HFF-Myc (cell line): ENCODE measurements at regions not wholly inside any gene's neighbourhood (a gene's known extent, or its start where the extent isn't known, plus 50 kb on each side); places are given as distances from the start of the nearest gene placed in this dataset.

Experiments used
- DNase-seq: peaks from one replicate; pipeline ENCODE4 v3.0.0-alpha.2; 2011; ENCODE audit warnings: low read depth; ENCODE audit errors: extremely low read depth
- H3K4me3 ChIP-seq: replicated peaks from 2 replicates; pipeline ENCODE4 v1.5.1; 2011; ENCODE audit warnings: low read depth, mild to moderate bottlenecking, control low read depth, low read length
- CTCF ChIP-seq: IDR thresholded peaks from 2 replicates; pipeline ENCODE4 v1.5.1; 2012; ENCODE audit warnings: mild to moderate bottlenecking, low read depth, low read length, control low read depth; ENCODE audit errors: missing control alignments

GRCh38 chr11:106470230-106470629 lies 392.8 kb downstream of the AASDHPPT start:
- no peak overlapping the region for H3K4me3 ChIP-seq
- DNase-seq, result no peak
- no peak for TF ChIP-seq CTCF

DNA sequence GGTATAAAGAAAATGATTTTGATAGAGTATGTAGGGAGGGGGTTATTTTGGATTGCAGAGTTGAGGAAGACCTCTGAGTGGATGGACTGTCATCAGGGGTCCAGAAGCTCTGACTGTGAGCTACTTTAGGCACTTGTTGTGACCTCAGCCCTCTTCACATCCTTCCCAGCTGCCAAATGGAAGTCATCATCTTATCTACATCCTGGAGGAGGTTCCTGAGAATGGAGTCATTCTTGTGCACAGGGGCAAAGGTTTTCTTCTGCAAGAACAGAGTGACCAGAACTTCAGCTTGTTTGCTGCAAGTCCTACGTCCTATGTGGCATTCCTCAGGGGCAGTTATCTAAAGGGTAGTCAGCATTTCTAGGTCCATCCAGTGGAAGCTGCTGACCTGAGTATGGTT lies 393.8 kb downstream of the AASDHPPT start:
- no peak for TF ChIP-seq CTCF
- no peak for DNase-seq

DNA sequence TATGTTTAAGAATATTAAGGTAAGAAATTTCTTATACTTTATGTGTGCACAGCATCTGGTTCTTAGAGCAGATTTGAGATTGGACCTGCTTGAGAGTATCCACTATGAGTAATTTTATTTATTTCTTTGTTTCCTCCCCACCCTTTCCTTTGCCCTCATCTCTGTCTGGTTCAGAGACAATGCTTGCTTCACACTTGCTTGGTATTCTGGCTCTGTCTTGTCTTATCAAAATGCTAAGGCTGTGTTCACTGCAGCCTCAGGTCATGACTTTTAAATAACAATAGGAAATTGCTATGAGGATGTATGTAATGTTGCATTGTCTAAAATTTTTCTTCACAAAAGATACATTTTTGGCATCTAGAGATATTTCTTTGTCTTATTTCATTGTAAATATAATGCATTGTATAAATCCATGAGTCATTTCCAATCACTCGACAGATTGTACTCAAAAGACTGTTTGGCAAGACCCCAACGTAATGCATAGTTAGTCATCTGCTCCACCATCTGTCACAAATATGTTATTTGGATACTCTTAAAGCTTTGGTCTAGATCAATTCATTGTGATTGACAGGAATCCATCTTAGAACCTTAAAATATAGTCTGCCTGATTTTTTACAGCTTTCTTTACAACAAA lies 395.7 kb downstream of the AASDHPPT start:
- TF ChIP-seq CTCF, result no peak
- DNase-seq, result no peak
- H3K4me3 ChIP-seq, result no peak overlapping the region

More for the DNA sequence above, 393.8 kb downstream of the AASDHPPT start:
- no peak overlapping the region for H3K4me3 ChIP-seq

DNA sequence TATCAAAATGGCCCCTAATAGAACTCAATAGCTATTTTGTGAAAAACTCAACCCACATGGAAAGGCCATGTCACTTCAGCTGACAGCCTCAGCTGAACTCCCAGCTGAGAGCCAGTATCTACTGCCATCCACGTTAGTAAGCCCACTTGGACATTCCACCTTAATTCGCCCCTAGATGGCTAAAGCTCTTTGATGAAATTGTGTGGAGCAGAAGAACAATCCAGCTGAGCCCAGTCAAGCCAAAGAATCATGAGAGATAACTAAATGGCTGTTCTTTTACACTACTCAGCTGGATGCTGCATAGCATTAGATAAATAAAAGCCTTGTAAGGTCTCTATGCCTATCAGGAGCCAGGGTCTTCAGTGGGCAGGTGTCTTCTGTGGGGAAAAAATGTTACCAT lies 396.8 kb downstream of the AASDHPPT start:
- no peak overlapping the region for H3K4me3 ChIP-seq
- TF ChIP-seq CTCF, result no peak
- DNase-seq, result no peak

DNA sequence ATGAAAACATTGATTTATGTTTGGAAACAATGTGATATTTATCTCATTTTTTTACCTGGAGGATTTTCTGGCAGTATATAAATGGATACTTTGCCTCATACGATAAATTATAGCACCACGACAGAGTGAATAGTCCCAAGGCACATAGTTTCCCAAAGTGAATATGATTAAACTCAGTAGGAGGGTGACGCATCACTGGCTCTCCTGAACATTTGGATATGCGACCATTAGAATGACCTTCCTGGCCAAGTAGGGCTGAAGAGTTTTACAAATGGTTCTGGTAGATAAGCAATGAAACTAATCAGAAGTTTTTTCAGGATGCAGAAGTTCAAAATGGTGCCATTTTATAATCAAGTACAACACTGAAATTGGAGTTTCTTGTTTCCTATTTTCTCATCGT lies 397.7 kb downstream of the AASDHPPT start:
- H3K4me3 ChIP-seq, result no peak overlapping the region
- no peak for DNase-seq
- TF ChIP-seq CTCF, result no peak

GRCh38 chr11:106477776-106478175 lies 400.3 kb downstream of the AASDHPPT start:
- TF ChIP-seq CTCF, result no peak
- no peak overlapping the region for H3K4me3 ChIP-seq
- no peak for DNase-seq

DNA sequence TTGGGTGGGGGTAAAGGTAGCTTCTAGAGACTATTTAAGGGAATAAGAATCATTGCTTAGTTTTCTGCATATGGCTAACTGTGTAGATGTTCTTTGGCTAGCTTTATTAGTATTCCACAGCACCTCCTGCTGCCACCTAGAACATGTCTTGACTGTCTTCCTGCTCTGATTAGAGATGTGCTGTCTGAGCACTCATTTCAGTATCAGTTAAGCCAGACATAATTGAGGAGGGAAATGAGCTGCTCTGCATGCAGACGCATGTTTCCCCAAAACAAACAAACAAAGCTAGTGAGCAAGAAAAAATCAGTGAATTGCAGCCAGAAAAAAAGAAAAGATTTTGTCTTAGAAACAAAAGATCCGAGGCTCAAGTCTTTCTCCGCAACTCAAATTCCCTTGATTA lies 402.2 kb downstream of the AASDHPPT start:
- TF ChIP-seq CTCF, result no peak
- H3K4me3 ChIP-seq, result no peak overlapping the region
- no peak for DNase-seq
